HFF-Myc (cell line): ENCODE measurements at regions not wholly inside any gene's neighbourhood (a gene's known extent, or its start where the extent isn't known, plus 50 kb on each side); places are given as distances from the start of the nearest gene placed in this dataset.

Experiments used
- DNase-seq: peaks from one replicate; pipeline ENCODE4 v3.0.0-alpha.2; 2011; ENCODE audit warnings: low read depth; ENCODE audit errors: extremely low read depth
- H3K4me3 ChIP-seq: replicated peaks from 2 replicates; pipeline ENCODE4 v1.5.1; 2011; ENCODE audit warnings: low read depth, mild to moderate bottlenecking, control low read depth, low read length
- CTCF ChIP-seq: IDR thresholded peaks from 2 replicates; pipeline ENCODE4 v1.5.1; 2012; ENCODE audit warnings: mild to moderate bottlenecking, low read depth, low read length, control low read depth; ENCODE audit errors: missing control alignments

- H3K4me3 ChIP-seq = no peak overlapping the region
- no peak for DNase-seq
- no peak for TF ChIP-seq CTCF
Observed at GRCh38 chr13:72072261-72072660, 205.3 kb upstream of the DACH1 start.

- TF ChIP-seq CTCF = no peak
- H3K4me3 ChIP-seq = no peak overlapping the region
- DNase-seq = no peak
Observed at GRCh38 chr13:72071713-72072112, 204.7 kb upstream of the DACH1 start.

GRCh38 chr13:72062566-72062965, 195.6 kb upstream of the DACH1 start:
- no peak for DNase-seq
- H3K4me3 ChIP-seq = no peak overlapping the region
- no peak for TF ChIP-seq CTCF

GRCh38 chr13:72061613-72062012, 194.6 kb upstream of the DACH1 start:
- H3K4me3 ChIP-seq = no peak overlapping the region
- TF ChIP-seq CTCF = no peak
- no peak for DNase-seq

- no peak for TF ChIP-seq CTCF
- DNase-seq = no peak
Observed at GRCh38 chr13:72050251-72050650, 183.2 kb upstream of the DACH1 start.

GRCh38 chr13:72043366-72043765, 176.4 kb upstream of the DACH1 start:
- H3K4me3 ChIP-seq = no peak overlapping the region
- no peak for DNase-seq
- no peak for TF ChIP-seq CTCF

More at GRCh38 chr13:72050251-72050650, 183.2 kb upstream of the DACH1 start:
- no peak overlapping the region for H3K4me3 ChIP-seq

GRCh38 chr13:72041165-72041564, 174.2 kb upstream of the DACH1 start:
- no peak for TF ChIP-seq CTCF
- H3K4me3 ChIP-seq = no peak overlapping the region
- no peak for DNase-seq
